Kidney tubule cell (primary cell): ENCODE measurements at regions not wholly inside any gene's neighbourhood (a gene's known extent, or its start where the extent isn't known, plus 50 kb on each side); places are given as distances from the start of the nearest gene placed in this dataset.
A peak's percentile ranks its signal among the peaks of the same experiment; 100 is the strongest.
"Not testable (repeated sequence)": the region's sequence is repeated elsewhere in the genome, so short reads cannot be mapped to it uniquely, and the experiment has no call there.

ENCODE experiments used
- DNase-seq: peaks from one replicate; pipeline ENCODE4 v3.0.0-alpha.2; 2018; ENCODE audit warnings: low spot score

DNA sequence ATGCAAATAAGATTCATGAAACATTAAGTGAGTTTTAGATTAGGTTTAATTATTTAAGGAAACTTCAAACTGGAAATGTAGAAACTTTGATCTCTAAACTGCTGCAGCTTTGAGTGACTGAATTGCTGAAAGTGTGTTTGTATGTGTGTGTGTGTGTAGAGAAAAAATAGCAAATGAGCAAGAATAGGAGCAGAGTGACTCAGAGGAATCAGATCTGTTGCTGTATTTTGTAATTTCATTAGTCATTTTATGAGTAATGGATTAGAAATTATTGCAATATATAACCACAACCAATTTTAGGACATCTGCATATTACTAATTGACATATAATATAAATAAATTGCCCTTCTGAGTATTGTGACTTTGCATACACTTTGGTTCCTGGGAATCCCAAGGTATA lies 52.8 kb upstream of the SLC9A9 start:
- peak; percentile 53 for DNase-seq

DNA sequence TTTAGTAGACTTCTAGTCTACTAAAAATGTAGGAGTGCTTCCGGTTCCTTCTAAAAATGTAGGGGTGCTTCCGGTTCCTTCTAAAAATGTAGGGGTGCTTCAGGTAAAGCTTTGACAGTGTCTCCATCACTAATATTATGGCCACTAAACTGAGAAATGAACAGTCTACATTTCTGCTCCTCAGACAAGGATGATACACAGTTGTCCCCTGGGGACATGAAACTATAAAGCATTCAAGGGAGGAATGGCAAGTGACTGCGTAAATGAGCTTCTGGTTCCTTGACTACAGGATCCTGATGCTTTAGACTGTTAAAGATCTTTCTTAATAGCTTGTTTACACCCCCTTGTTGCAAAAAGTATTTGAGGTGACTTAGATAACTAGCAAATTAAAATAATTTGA lies 53.9 kb upstream of the SLC9A9 start:
- no peak for DNase-seq

GRCh38 chr3:143910756-143911155 lies 60.9 kb upstream of the DIPK2A start:
- DNase-seq = no peak

DNA sequence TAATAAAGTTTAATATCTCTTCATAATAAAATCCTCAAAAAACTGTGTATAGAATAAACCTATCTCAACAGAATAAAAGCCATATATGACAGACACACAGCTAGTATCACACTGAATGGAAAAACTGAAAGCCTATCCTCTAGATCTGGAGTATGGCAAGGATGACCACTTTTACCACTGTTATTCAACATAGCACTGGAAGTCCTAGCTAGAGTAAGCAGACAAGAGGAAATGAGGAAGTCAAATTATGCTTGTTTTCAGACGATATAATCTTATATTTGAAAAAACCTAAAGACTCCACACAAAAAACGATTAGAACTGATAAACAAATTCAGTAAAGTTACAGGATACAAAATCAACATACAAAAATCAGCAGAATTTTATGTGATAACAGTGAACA lies 57.4 kb upstream of the DIPK2A start:
- no peak for DNase-seq

GRCh38 chr3:143918848-143919247 lies 52.8 kb upstream of the DIPK2A start:
- no peak for DNase-seq

DNA sequence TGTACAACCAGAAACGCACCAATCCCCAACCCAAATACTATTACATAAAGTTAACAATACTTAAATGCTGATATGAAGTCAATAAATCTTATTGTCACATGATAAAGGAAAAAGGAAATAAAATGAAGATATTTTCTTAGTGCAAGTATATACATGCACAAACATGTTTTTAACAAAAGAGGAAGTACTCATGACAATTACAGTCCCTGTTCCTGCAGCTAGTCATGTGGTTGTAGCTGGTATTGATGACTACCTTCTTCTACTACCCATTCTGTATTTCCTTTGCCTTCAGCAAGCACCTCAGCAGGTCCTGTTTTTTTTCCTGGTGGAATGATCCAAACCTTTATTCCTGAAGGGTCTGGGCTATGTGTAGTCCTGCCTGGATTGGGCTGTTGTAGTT lies 50.4 kb upstream of the DIPK2A start:
- not testable (repeated sequence) for DNase-seq
